Superior temporal gyrus (tissue), 1 donor: ENCODE measurements at regions not wholly inside any gene's neighbourhood (a gene's known extent, or its start where the extent isn't known, plus 50 kb on each side); places are given as distances from the start of the nearest gene placed in this dataset.
"Not testable (repeated sequence)": the region's sequence is repeated elsewhere in the genome, so short reads cannot be mapped to it uniquely, and the experiment has no call there.

Experiments used
- DNase-seq: peaks from one replicate; pipeline ENCODE4 v3.0.0-alpha.2; 2016; ENCODE audit errors: extremely low spot score

- no peak for DNase-seq
Measured at GRCh38 chr2:66032226-66032775, 402.6 kb upstream of the MEIS1 start.

GRCh38 chr2:66031236-66031635 lies 403.7 kb upstream of the MEIS1 start:
- DNase-seq: no peak

GRCh38 chr2:66030553-66030952 lies 404.4 kb upstream of the MEIS1 start:
- DNase-seq: no peak

GRCh38 chr2:66024391-66024790 lies 410.5 kb upstream of the MEIS1 start:
- no peak for DNase-seq

- DNase-seq: no peak
Measured at GRCh38 chr2:66021296-66021695, 413.6 kb upstream of the MEIS1 start.

GRCh38 chr2:66017763-66018162 lies 417.2 kb upstream of the MEIS1 start:
- no peak for DNase-seq

- no peak for DNase-seq
Measured at GRCh38 chr2:66014450-66014849, 420.5 kb upstream of the MEIS1 start.

- DNase-seq: no peak
Measured at GRCh38 chr2:66013456-66013855, 421.5 kb upstream of the MEIS1 start.

- no peak for DNase-seq
Measured at GRCh38 chr2:66003931-66004330, 431.0 kb upstream of the MEIS1 start.

- no peak for DNase-seq
Measured at GRCh38 chr2:66001538-66001937, 433.4 kb upstream of the MEIS1 start.

- DNase-seq: no peak
Measured at GRCh38 chr2:66000901-66001300, 434.0 kb upstream of the MEIS1 start.

GRCh38 chr2:65999796-66000195 lies 435.1 kb upstream of the MEIS1 start:
- DNase-seq: no peak

- DNase-seq: no peak
Measured at GRCh38 chr2:65999103-65999502, 435.8 kb upstream of the MEIS1 start.

- no peak for DNase-seq
Measured at GRCh38 chr2:65997961-65998360, 437.0 kb upstream of the MEIS1 start.

- no peak for DNase-seq
Measured at GRCh38 chr2:65992198-65992554, 442.7 kb upstream of the MEIS1 start.

GRCh38 chr2:65991381-65992197 lies 443.3 kb upstream of the MEIS1 start:
- DNase-seq: no peak

- DNase-seq: no peak
Measured at GRCh38 chr2:65985986-65986385, 448.9 kb upstream of the MEIS1 start.

GRCh38 chr2:65980531-65980930 lies 454.4 kb upstream of the MEIS1 start:
- DNase-seq: no peak

GRCh38 chr2:65979446-65979845 lies 455.5 kb upstream of the MEIS1 start:
- no peak for DNase-seq

GRCh38 chr2:65974067-65974723 lies 460.7 kb upstream of the MEIS1 start:
- DNase-seq: no peak

GRCh38 chr2:65969161-65969560 lies 465.8 kb upstream of the MEIS1 start:
- DNase-seq: no peak

- DNase-seq: not testable (repeated sequence)
Measured at GRCh38 chr2:65963303-65963702, 471.6 kb upstream of the MEIS1 start.

- peak; percentile 8 for DNase-seq
Measured at GRCh38 chr2:65960953-65961352, 474.0 kb upstream of the MEIS1 start.
